AG09309 (cell line): ENCODE measurements at regions not wholly inside any gene's neighbourhood (a gene's known extent, or its start where the extent isn't known, plus 50 kb on each side); places are given as distances from the start of the nearest gene placed in this dataset.

Source experiments
- DNase-seq: peaks from one replicate; pipeline ENCODE4 v3.0.0-alpha.2; 2010; ENCODE audit warnings: low read depth
- H3K4me3 ChIP-seq: 2 replicates; pipeline ENCODE4 v1.5.1; 2011; ENCODE audit warnings: mild to moderate bottlenecking, low read depth, low read length, moderate library complexity; ENCODE audit not compliant: control insufficient read depth
- CTCF ChIP-seq: IDR thresholded peaks from 2 replicates; pipeline ENCODE4 v1.5.1; 2011; ENCODE audit warnings: mild to moderate bottlenecking, low read depth, low read length, inconsistent platforms; ENCODE audit not compliant: insufficient read depth, control insufficient read depth; ENCODE audit errors: missing control alignments

- DNase-seq: no peak
- no peak overlapping the region for H3K4me3 ChIP-seq
- TF ChIP-seq CTCF: no peak
These were observed 323.1 kb upstream of the KIAA1217 start for GRCh38 chr10:23885853-23886252.

GRCh38 chr10:23886355-23886754, 322.6 kb upstream of the KIAA1217 start:
- DNase-seq: no peak
- TF ChIP-seq CTCF: no peak
- H3K4me3 ChIP-seq: no peak overlapping the region

- TF ChIP-seq CTCF: no peak
- DNase-seq: no peak
- no peak overlapping the region for H3K4me3 ChIP-seq
These were observed 317.6 kb upstream of the KIAA1217 start for GRCh38 chr10:23891301-23891700.

GRCh38 chr10:23892296-23892695, 316.6 kb upstream of the KIAA1217 start:
- no peak for TF ChIP-seq CTCF
- no peak overlapping the region for H3K4me3 ChIP-seq
- no peak for DNase-seq

- no peak for DNase-seq
- no peak overlapping the region for H3K4me3 ChIP-seq
- no peak for TF ChIP-seq CTCF
These were observed 311.7 kb upstream of the KIAA1217 start for GRCh38 chr10:23897267-23897666.

GRCh38 chr10:23897861-23898260, 311.1 kb upstream of the KIAA1217 start:
- H3K4me3 ChIP-seq: no peak overlapping the region
- TF ChIP-seq CTCF: no peak
- no peak for DNase-seq

GRCh38 chr10:23899166-23899565, 309.8 kb upstream of the KIAA1217 start:
- no peak overlapping the region for H3K4me3 ChIP-seq
- DNase-seq: no peak
- TF ChIP-seq CTCF: no peak
